Upper lobe of left lung (tissue), 6 donors: ENCODE measurements at regions not wholly inside any gene's neighbourhood (a gene's known extent, or its start where the extent isn't known, plus 50 kb on each side); places are given as distances from the start of the nearest gene placed in this dataset.

ENCODE experiments used
- ATAC-seq, 2 donors: fragments of 200-7000 bp; cut with Tn5 transposase; one replicate each; pipeline ENCODE4 v1.9.1; 2022; ENCODE audit warnings: mild to moderate bottlenecking in 2 of 2, moderate library complexity in 2 of 2; ENCODE audit not compliant: low FRiP score in 2 of 2
- DNase-seq, 2 donors: peaks; one replicate each; pipeline ENCODE4 v3.0.0-alpha.2; 2019 to 2020
- H3K27ac ChIP-seq, 4 donors: fragments of 200-600 bp; sonication (generic); one replicate each; pipeline ENCODE4 v1.5.1; 2016 to 2019
- H3K27me3 ChIP-seq, 4 donors: fragments of 200-600 bp; sonication (generic); one replicate each; pipeline ENCODE4 v1.5.1; 2017 to 2019
- H3K36me3 ChIP-seq, 4 donors: fragments of 200-600 bp; sonication (generic); one replicate each; pipeline ENCODE4 v1.5.1; 2016 to 2019
- H3K4me1 ChIP-seq, 4 donors: fragments of 200-600 bp; sonication (generic); one replicate each; pipeline ENCODE4 v1.5.1; 2018 to 2019
- H3K4me3 ChIP-seq, 4 donors: fragments of 200-600 bp; sonication (generic); one replicate each; pipeline ENCODE4 v1.5.1; 2017 to 2019; ENCODE audit warnings: mild to moderate bottlenecking in 2 of 4, moderate library complexity in 1 of 4
- H3K9me3 ChIP-seq, 4 donors: fragments of 200-600 bp; sonication (generic); one replicate each; pipeline ENCODE4 v1.5.1; 2018 to 2019
- EP300 ChIP-seq, 4 donors: sonication (generic); formaldehyde crosslinking; IDR thresholded peaks; one replicate each; pipeline ENCODE4 v1.5.1; 2017; ENCODE audit warnings: antibody characterized with exemption in 4 of 4, control low read depth in 2 of 4
- POLR2A ChIP-seq, 4 donors: fragments of 450-650 bp; IDR thresholded peaks; one replicate each; pipeline ENCODE4 v1.5.1; 2016 to 2017; ENCODE audit warnings: antibody characterized with exemption in 4 of 4, mild to moderate bottlenecking in 2 of 4
- POLR2AphosphoS5 ChIP-seq, 2 donors: sonication (generic); formaldehyde crosslinking; IDR thresholded peaks; one replicate each; pipeline ENCODE4 v1.5.1; 2017; ENCODE audit warnings: antibody characterized with exemption in 2 of 2
- WGBS, 2 donors: methylation state at CpG; one replicate each; pipeline ENCODE4 v1.1.5; 2017 to 2018; 5-methylcytosine and 5-hydroxymethylcytosine counted together
- TF ChIP-seq, protein P1 (sequence below), 6 experiments: fragments of 450-650 bp in 4 of 6; fragments of 200-600 bp in 2 of 6; sonication (generic) in 2 of 6; IDR thresholded peaks; one replicate each; pipeline ENCODE4 v1.5.1; 2016 to 2019; ENCODE audit warnings: antibody characterized with exemption in 6 of 6
- donor health status: DM: no; HTN: no; CAD: no; lungs with moderate emphysema.
- donor health status: DM: no; HTN: yes; CAD: no; lungs with severe emphysema.

DNA sequence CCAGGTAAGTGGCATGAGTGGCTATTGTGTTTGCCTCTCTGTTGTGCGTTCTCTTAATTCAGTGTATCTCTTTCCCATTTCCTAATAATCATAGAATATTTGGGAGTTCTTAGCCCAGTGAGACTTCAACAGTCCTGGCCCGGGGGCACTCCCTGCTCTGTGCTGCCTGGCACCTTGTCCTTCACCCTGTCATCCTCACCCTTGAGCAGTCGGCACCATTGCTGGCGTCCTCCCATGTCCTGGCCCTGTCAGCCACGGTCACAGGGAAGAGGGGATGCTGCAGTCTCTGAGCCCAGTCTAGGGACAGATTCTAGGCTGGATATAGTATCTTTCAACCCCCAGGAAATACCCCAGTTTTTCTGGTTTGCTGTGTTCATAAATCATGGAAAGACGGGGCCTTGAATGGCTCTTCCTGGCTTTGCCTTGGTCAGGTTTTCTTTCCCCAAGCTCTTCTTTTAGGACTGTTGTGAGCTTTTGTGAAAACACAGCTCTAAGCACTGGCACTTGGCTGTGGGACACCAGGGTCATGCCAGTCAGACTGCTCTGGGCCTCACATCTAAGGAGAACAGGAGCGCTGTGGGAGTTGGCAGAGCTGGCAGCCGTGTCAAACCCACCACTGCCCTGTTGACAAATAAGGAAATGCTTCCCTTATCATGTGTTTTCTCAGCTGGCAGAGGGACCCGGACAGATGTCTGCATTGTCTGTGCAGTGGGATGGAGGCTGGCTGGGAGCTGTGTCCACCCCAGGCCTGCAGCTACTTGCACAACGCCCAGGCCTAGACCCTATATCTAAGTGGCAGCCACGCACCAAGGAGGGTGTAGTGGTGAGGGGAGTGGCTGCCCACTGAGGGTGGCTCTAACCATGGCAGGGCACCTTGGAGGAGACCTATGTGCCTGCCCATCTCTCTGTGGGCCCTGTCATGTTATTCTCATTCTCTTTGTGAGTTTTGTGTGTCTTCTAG, 378.6 kb downstream of the ICE1 start:
- Histone ChIP-seq H3K27me3 (no peaks in the 10 kb centered on the region), H3K4me1 (no peaks in the 10 kb centered on the region), H3K36me3 (no peaks in the 10 kb centered on the region), H3K4me3 (no peak overlapping the region), H3K9me3 (no peaks in the 10 kb centered on the region), H3K27ac (no peak overlapping the region)
- peak in 1 of 2 donors; percentile 28 for ATAC-seq
- WGBS, 2 donors: 71 to 81% methylated on average over 9 to 11 of the region's 11 CpGs
- peak in 1 of 2 donors; percentile 22 for DNase-seq
- TF ChIP-seq, protein P1, sequence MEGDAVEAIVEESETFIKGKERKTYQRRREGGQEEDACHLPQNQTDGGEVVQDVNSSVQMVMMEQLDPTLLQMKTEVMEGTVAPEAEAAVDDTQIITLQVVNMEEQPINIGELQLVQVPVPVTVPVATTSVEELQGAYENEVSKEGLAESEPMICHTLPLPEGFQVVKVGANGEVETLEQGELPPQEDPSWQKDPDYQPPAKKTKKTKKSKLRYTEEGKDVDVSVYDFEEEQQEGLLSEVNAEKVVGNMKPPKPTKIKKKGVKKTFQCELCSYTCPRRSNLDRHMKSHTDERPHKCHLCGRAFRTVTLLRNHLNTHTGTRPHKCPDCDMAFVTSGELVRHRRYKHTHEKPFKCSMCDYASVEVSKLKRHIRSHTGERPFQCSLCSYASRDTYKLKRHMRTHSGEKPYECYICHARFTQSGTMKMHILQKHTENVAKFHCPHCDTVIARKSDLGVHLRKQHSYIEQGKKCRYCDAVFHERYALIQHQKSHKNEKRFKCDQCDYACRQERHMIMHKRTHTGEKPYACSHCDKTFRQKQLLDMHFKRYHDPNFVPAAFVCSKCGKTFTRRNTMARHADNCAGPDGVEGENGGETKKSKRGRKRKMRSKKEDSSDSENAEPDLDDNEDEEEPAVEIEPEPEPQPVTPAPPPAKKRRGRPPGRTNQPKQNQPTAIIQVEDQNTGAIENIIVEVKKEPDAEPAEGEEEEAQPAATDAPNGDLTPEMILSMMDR (IDR thresholded peaks at IDR 0.05): no peak
- TF ChIP-seq POLR2AphosphoS5 (IDR thresholded peaks at IDR 0.05): no peak
- no peak for TF ChIP-seq POLR2A (IDR thresholded peaks at IDR 0.05)
- TF ChIP-seq EP300 (IDR thresholded peaks at IDR 0.05): no peak

DNA sequence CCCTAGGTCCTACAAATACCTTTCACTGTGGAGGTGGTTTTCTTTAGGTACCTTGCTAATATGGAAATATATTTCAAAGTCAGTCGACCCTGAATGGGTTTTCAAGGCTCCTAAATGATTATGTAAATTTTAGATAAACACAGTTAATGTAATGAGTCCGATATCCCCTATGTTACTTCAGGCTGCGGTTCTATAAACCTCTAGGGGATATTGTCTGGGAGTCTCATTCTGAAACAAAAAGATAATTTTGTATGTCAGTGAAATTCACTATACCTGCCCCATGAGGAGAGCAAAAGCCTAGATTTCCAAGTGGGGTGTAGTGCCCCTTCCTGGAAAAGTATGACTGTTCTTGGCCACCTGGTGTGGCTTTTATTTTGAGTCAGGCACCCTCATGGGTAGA, 377.3 kb downstream of the ICE1 start:
- H3K4me1 ChIP-seq: no peaks in the 10 kb centered on the region
- 88 to 91% methylated on average over 3 of the region's 3 CpGs for WGBS, 2 donors
- H3K4me3 ChIP-seq: no peak overlapping the region
- H3K36me3 ChIP-seq: no peaks in the 10 kb centered on the region
- no peaks in the 10 kb centered on the region for H3K9me3 ChIP-seq
- no peaks in the 10 kb centered on the region for H3K27me3 ChIP-seq
- no peak for DNase-seq
- H3K27ac ChIP-seq: no peak overlapping the region
- no peak for ATAC-seq
- TF ChIP-seq, protein P1 (IDR thresholded peaks at IDR 0.05): no peak
- TF ChIP-seq POLR2AphosphoS5 (IDR thresholded peaks at IDR 0.05) (no peak), POLR2A (IDR thresholded peaks at IDR 0.05) (no peak), EP300 (IDR thresholded peaks at IDR 0.05) (no peak)

DNA sequence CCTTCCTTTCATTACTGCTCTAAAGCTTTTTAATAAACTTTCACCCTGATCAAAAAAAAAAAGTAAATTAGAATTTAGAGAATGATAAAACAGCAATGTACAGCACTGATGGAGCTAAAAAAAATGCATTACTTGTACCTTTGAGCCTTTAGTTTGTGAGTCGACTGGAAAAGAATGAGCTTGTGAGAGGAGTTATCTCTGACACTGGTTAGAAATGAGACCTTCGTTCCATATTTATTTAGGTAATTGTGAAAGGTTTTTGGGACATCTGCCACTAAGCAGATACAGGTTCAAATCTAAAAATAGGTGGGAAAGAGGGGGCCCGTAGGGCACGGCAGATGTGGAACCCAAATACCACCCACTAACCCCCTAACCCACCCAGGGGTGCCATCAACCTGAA, 376.8 kb downstream of the ICE1 start:
- Histone ChIP-seq H3K4me1 (no peaks in the 10 kb centered on the region), H3K36me3 (no peaks in the 10 kb centered on the region), H3K9me3 (no peaks in the 10 kb centered on the region), H3K27ac (no peak overlapping the region), H3K27me3 (no peaks in the 10 kb centered on the region), H3K4me3 (no peak overlapping the region)
- no peak for TF ChIP-seq EP300 (IDR thresholded peaks at IDR 0.05)
- TF ChIP-seq, protein P1 (IDR thresholded peaks at IDR 0.05): no peak
- TF ChIP-seq POLR2A (IDR thresholded peaks at IDR 0.05): no peak
- no peak for TF ChIP-seq POLR2AphosphoS5 (IDR thresholded peaks at IDR 0.05)
- WGBS, 2 donors: 92 to 93% methylated on average over 4 of the region's 4 CpGs
- ATAC-seq (no peak), DNase-seq (no peak)

DNA sequence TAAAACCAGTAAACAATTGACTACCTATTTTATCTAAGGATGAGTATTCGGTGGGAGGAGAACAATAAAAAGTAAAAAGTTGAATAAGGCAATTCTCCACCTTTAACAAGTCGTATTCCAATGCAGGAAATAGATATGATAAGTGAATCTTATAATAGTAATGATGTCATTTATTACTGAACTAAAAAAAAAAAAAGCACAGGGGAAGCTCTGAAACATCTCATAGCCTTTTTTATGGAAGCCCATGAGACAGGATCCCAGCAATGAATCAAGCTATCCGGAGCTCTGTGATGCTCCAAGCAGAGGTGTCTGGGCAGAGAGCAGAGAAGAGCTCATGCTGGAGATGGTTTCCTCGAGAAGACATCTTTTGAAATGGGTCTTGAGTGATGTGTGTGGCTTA, 376.0 kb downstream of the ICE1 start:
- no peak for DNase-seq

More for the DNA sequence above, 376.0 kb downstream of the ICE1 start:
- Histone ChIP-seq H3K27me3 (no peaks in the 10 kb centered on the region), H3K27ac (no peak overlapping the region), H3K4me1 (no peaks in the 10 kb centered on the region), H3K4me3 (no peak overlapping the region), H3K36me3 (no peaks in the 10 kb centered on the region), H3K9me3 (no peaks in the 10 kb centered on the region)
- TF ChIP-seq, protein P1 (IDR thresholded peaks at IDR 0.05): no peak
- TF ChIP-seq POLR2A (IDR thresholded peaks at IDR 0.05): no peak
- no peak for TF ChIP-seq POLR2AphosphoS5 (IDR thresholded peaks at IDR 0.05)
- no peak for TF ChIP-seq EP300 (IDR thresholded peaks at IDR 0.05)
- 52 to 53% methylated on average over 4 of the region's 4 CpGs for WGBS, 2 donors
- ATAC-seq: no peak
